BJ (cell line): ENCODE measurements at regions not wholly inside any gene's neighbourhood (a gene's known extent, or its start where the extent isn't known, plus 50 kb on each side); places are given as distances from the start of the nearest gene placed in this dataset.

Source experiments
- CTCF ChIA-PET: fragments of 350-600 bp; formaldehyde crosslinking; extraction: SDS; loops from one replicate; lab custom pipeline; 2021; ENCODE audit warnings: antibody characterized with exemption, inconsistent platforms; lab: Yijun Ruan, JAX
- POLR2A ChIA-PET: fragments of 300-600 bp; sonication (Branson Sonifier 250); formaldehyde crosslinking; extraction: SDS; loops from one replicate; lab custom pipeline; 2021; ENCODE audit warnings: antibody characterized with exemption; lab: Charles Lee
- DNase-seq: peaks from one replicate; pipeline ENCODE4 v3.0.0-alpha.2; 2011; ENCODE audit warnings: low read depth
- H3K27me3 ChIP-seq: 2 replicates; pipeline ENCODE4 v1.6.0; 2011; ENCODE audit warnings: low read length; ENCODE audit not compliant: control insufficient read depth, insufficient read depth
- H3K36me3 ChIP-seq: 2 replicates; pipeline ENCODE4 v1.5.1; 2011; ENCODE audit warnings: low read length; ENCODE audit not compliant: control insufficient read depth, insufficient read depth
- H3K4me3 ChIP-seq: 2 replicates; pipeline ENCODE4 v1.5.1; 2011; ENCODE audit warnings: low read depth, mild to moderate bottlenecking, control low read depth, low read length
- TF ChIP-seq, protein P1 (sequence below): IDR thresholded peaks from 2 replicates; pipeline ENCODE4 v1.5.1; 2011; ENCODE audit warnings: low read depth, mild to moderate bottlenecking, control low read depth, inconsistent platforms, low read length, moderate library complexity; ENCODE audit not compliant: insufficient read depth

GRCh38 chr2:125041846-125042245, 1016.8 kb downstream of the CNTNAP5 start:
- no peaks in the 10 kb centered on the region for H3K36me3 ChIP-seq
- H3K27me3 ChIP-seq = no peaks in the 10 kb centered on the region
- no peak for DNase-seq
- ChIA-PET CTCF (no interaction called here), POLR2A (no interaction called here)
- H3K4me3 ChIP-seq = no peak overlapping the region
- TF ChIP-seq, protein P1, sequence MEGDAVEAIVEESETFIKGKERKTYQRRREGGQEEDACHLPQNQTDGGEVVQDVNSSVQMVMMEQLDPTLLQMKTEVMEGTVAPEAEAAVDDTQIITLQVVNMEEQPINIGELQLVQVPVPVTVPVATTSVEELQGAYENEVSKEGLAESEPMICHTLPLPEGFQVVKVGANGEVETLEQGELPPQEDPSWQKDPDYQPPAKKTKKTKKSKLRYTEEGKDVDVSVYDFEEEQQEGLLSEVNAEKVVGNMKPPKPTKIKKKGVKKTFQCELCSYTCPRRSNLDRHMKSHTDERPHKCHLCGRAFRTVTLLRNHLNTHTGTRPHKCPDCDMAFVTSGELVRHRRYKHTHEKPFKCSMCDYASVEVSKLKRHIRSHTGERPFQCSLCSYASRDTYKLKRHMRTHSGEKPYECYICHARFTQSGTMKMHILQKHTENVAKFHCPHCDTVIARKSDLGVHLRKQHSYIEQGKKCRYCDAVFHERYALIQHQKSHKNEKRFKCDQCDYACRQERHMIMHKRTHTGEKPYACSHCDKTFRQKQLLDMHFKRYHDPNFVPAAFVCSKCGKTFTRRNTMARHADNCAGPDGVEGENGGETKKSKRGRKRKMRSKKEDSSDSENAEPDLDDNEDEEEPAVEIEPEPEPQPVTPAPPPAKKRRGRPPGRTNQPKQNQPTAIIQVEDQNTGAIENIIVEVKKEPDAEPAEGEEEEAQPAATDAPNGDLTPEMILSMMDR = no peak

DNA sequence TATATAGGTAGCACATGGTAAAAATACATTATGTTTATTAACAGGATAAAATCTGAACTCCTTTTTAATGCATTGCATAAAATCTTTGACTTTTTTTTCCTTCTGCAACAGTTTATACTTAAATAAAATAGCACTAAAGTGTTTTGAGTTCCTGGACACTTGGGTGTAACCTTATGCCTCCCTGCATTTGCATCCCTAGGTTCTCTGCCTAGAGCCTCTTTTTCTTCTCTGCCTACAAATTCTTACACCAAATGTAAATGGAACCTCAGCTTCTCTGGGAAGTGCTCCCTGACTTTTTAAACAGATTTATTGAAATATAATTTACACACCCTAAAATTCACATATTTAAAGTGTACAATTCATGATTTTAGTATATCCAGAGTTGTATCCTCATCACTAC, 1017.6 kb downstream of the CNTNAP5 start:
- Histone ChIP-seq H3K36me3 (no peaks in the 10 kb centered on the region), H3K27me3 (no peaks in the 10 kb centered on the region), H3K4me3 (no peak overlapping the region)
- DNase-seq = no peak
- TF ChIP-seq, protein P1 = no peak
- CTCF ChIA-PET = interaction anchor here (0.7 kb wide), 1 partner anchor 1931 kb away, joined by 3 read pairs; no protein-coding TSS in a partner anchor
- POLR2A ChIA-PET = no interaction called here

DNA sequence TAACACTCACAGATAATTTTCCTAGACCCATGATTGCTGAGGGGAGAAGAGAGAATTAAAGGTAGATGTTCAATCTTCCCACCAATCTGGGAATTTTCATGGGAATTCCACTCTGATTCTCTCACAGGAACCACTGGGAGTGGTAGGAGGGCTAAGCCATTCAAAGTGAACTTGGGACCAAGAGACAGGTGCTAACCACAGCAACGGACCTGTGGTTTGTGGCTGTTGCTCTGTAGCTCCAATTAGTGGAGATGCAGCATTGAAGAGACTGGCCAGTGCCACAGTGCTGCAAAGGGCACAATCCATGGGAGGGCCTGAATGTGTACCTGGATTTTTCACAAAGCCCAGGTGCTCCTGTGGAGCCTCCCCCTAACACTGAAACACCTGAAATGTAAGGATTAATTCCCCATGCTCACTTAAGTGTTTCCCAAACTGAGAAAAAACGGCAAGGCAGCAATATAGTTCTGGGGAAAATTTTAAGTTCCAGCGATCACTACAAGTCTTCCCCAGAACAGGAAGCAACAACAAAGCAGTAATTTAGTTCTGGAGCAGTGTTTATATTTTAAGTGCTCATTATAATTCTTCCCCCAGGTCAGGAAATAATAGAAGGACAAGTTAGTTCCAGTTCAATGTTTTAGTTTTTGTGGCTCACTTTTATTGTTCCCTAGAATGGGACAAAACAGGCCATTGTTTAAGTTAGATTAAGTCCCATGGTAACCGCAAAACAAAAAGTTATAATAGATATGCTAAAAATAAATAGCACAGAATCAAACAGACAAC, 1045.8 kb downstream of the CNTNAP5 start:
- POLR2A ChIA-PET = no interaction called here
- no peak overlapping the region for H3K4me3 ChIP-seq
- no peaks in the 10 kb centered on the region for H3K27me3 ChIP-seq
- DNase-seq = no peak
- no peaks in the 10 kb centered on the region for H3K36me3 ChIP-seq
- TF ChIP-seq, protein P1 = no peak
- CTCF ChIA-PET = no interaction called here

DNA sequence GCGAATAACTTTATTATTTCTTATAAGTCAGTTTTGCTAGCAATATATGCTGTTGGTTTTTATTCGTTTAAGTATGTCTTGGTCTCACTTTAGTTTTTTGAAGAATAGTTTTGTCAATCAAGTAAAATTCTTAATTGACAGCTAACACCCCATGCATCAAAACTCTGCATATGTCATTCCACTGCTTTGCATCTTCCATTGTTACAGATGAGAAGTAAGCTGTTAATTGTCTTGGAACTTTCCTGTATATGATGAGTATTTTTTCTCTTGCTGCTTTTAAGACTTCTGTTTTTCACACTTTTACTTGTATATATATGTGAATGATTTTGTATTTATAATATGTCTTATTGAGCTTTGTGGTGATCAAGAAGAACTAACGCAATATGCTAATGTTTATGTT, 1048.4 kb downstream of the CNTNAP5 start:
- Histone ChIP-seq H3K4me3 (no peak overlapping the region), H3K36me3 (no peaks in the 10 kb centered on the region), H3K27me3 (no peaks in the 10 kb centered on the region)
- CTCF ChIA-PET = no interaction called here
- TF ChIP-seq, protein P1 = no peak
- DNase-seq = no peak
- POLR2A ChIA-PET = no interaction called here

- TF ChIP-seq, protein P1 = no peak
- Histone ChIP-seq H3K36me3 (no peaks in the 10 kb centered on the region), H3K27me3 (no peaks in the 10 kb centered on the region), H3K4me3 (no peak overlapping the region)
- no peak for DNase-seq
- POLR2A ChIA-PET = no interaction called here
- CTCF ChIA-PET = no interaction called here
These were observed 1060.8 kb downstream of the CNTNAP5 start for GRCh38 chr2:125085904-125086303.
